ENCODE measurements at regions not wholly inside any gene's neighbourhood (a gene's known extent, or its start where the extent isn't known, plus 50 kb on each side); places are given as distances from the start of the nearest gene placed in this dataset.

DNA sequence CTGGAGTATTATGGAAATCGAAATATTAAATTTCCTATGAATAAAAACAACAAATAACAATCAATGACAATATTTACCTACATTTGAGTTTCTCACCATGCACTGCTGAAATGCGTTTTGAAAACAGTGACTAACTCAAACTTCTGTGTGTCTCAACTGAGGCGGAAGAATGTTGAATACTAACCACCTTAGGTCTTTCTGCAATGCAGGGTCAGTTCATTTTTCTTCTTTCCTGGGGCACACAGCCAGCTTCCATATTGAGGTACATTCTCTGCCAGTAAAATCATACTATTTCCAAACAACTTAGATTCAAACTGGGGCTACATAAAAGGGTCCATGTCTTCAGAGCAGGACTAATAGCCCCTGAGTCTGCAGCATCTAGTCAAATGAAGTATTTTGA lies 310.1 kb downstream of the UTRN start:
- H3K27ac ChIP-seq: no peak overlapping the region
- TF ChIP-seq, protein P1, sequence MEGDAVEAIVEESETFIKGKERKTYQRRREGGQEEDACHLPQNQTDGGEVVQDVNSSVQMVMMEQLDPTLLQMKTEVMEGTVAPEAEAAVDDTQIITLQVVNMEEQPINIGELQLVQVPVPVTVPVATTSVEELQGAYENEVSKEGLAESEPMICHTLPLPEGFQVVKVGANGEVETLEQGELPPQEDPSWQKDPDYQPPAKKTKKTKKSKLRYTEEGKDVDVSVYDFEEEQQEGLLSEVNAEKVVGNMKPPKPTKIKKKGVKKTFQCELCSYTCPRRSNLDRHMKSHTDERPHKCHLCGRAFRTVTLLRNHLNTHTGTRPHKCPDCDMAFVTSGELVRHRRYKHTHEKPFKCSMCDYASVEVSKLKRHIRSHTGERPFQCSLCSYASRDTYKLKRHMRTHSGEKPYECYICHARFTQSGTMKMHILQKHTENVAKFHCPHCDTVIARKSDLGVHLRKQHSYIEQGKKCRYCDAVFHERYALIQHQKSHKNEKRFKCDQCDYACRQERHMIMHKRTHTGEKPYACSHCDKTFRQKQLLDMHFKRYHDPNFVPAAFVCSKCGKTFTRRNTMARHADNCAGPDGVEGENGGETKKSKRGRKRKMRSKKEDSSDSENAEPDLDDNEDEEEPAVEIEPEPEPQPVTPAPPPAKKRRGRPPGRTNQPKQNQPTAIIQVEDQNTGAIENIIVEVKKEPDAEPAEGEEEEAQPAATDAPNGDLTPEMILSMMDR (IDR thresholded peaks at IDR 0.05): no peak
- TF ChIP-seq ZFX (IDR thresholded peaks at IDR 0.05; ENCODE audit: borderline replicate concordance): no peak

DNA sequence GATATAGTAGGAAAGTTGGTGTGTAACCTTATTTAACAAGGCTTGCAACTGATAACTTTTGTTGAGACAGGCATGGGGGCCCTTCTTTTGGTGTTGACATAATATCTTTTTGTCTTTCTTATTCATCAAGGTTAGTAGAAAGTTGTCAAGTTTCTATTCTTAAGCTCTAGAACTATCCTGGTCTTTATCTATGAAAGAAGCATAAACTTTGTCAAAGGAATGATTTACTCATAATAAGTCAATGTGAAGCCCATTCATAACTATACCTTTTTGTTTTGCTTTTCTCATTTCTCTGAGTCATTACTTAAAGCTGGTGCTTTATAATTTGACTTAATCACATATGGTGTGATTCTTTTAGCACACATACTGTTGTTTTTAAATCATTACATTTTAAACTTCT lies 312.4 kb downstream of the UTRN start:
- TF ChIP-seq, protein P1 (IDR thresholded peaks at IDR 0.05): no peak
- TF ChIP-seq ZFX (IDR thresholded peaks at IDR 0.05; ENCODE audit: borderline replicate concordance): no peak
- no peak overlapping the region for H3K27ac ChIP-seq

DNA sequence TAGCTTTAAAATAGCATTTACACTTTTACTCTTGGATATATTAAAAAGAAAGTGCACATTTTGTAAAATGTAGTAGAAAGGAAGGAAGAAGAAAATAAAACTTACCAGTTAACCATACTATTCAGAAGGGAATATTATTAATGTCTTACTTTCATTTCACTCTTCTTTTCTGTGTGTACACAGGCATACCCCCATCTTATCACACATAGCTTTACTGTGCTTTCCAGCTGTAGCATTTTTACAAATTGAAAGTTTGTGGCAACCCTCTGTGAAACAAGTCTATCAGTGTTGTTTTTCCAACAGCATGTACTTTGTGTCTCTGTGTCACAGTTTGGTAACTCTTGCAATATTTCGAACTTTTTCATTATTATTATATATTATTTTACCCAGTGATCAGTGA lies 314.5 kb downstream of the UTRN start:
- H3K27ac ChIP-seq: no peak overlapping the region
- TF ChIP-seq, protein P1 (IDR thresholded peaks at IDR 0.05): no peak
- TF ChIP-seq ZFX (IDR thresholded peaks at IDR 0.05; ENCODE audit: borderline replicate concordance): no peak

DNA sequence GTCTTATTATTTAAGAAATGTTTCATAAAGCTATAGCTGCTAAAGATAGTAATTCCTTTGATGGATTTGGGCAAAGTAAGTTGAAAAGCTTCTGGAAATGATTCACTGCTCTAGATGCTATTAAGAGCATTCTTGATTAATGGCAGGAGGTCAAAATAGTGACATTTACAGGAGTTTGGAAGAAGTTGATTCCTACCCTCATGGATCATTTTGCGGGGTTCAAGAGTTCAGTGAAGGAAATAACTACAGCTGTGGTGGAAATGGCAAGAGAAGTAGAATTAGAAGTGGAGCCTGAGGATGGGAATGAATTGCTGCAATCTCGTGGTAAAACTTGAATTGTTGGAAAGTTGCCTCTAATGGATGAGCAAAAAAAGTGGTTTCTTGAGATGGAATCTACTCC lies 316.1 kb downstream of the UTRN start:
- no peak for TF ChIP-seq ZFX (IDR thresholded peaks at IDR 0.05; ENCODE audit: borderline replicate concordance)
- TF ChIP-seq, protein P1 (IDR thresholded peaks at IDR 0.05): no peak
- H3K27ac ChIP-seq: no peak overlapping the region

DNA sequence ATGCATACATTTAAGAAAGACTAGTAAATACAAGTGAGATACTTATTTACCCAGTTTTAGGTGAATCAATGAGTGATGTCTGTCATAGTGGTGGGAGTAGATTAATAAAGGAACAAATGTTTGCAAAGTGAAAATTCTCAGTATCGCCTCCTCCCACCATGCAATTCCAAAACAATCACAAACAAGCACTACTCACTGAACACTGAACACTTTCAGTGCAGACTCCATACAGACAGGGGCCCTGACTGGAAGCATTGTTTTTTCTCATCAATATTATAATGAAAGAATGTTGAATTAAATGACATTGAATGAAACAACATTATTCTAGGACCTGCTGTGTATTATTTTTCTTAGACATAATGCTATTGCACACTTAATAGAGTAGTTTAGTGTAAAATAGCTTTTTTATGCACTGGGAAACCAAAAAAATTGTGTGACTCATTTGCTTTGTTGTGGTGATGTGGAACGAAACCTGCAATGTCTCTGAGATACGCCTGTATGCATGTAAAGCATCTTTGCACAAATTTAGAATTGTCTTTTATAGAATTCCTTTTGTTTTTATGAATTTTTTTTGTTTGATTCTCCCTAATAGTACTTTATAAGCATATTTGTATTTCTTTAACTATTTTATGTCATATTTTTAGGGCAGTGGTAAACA lies 317.5 kb downstream of the UTRN start:
- H3K27ac ChIP-seq: no peak overlapping the region
- TF ChIP-seq ZFX (IDR thresholded peaks at IDR 0.05; ENCODE audit: borderline replicate concordance): no peak
- TF ChIP-seq, protein P1 (IDR thresholded peaks at IDR 0.05): no peak

DNA sequence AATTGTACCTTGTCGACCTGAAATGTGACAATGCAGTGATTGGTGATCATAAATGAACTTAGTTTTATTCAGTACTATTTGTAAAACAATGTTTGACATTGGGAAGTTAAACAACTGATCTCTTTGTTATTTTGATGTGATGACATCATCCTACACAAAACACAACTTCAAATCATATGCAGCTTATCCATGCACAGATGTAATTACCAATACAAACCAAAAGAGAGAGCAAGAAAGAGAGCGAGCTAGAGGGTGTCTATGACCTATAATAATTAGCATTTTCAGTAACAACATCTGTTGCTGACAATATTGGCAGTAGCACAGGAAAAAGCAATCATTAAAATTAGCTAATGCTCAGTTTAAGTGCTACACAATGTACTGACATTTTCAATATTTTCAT lies 320.9 kb downstream of the UTRN start:
- TF ChIP-seq ZFX (IDR thresholded peaks at IDR 0.05; ENCODE audit: borderline replicate concordance): no peak
- no peak overlapping the region for H3K27ac ChIP-seq

DNA sequence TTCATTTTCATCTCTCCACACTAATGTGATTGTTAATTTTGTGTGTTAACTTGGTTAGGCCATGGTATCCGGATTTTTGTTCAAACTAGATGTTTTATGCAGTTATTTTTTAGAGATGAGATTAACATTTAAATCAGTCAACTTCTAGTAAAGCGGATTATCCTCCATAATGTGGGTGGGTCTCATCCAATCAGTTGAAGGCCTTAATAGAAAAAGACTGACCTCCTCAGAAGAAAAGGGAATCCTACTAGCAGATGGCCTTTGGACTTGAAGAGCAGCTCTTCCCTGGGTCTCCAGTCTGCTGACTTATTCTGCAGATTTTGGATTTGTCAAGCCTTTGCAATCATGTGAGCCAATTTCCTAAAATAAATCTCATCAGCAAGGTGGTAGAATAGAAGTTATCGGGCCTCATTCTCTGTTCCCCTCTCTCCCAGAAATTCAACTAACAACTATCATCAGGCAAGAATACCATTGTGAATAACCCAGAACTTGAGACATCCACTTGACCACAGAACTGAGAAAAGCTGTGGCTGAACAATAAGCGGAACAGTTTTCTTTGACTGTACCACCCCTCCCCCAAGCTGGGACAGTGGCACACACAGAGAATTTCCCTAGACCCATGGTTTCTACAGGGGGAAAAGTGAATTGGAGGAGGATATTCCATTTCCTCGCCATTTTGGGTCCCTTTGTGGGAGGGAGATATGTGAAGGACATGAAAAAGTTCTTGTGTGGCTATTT lies 323.0 kb downstream of the UTRN start:
- no peak for TF ChIP-seq ZFX (IDR thresholded peaks at IDR 0.05; ENCODE audit: borderline replicate concordance)
- TF ChIP-seq, protein P1 (IDR thresholded peaks at IDR 0.05): no peak
- H3K27ac ChIP-seq: no peak overlapping the region

Data from 22Rv1 (cell line).